Natural killer cell (primary cell): ENCODE measurements at regions not wholly inside any gene's neighbourhood (a gene's known extent, or its start where the extent isn't known, plus 50 kb on each side); places are given as distances from the start of the nearest gene placed in this dataset.

Source experiments
- ATAC-seq, 3 donors: fragments of 150-1000 bp in 2 of 3; fragments of 200-7000 bp in 1 of 3; cut with Tn5 transposase; 1 replicate in 1 of 3; 2 replicates in 2 of 3; pipeline ENCODE4 v1.10.0; 2021; ENCODE audit warnings: mild to moderate bottlenecking in 2 of 3, moderate library complexity in 2 of 3
- DNase-seq, 2 donors: peaks; one replicate each; pipeline versions ENCODE4 v3.0.0 to v3.0.0-alpha.2; 2013 to 2021; ENCODE audit warnings: mixed read lengths in 1 of 2
- H3K27ac ChIP-seq: one replicate; pipeline ENCODE4 v1.5.1; 2013; ENCODE audit warnings: mild to moderate bottlenecking, low read length
- H3K27me3 ChIP-seq: one replicate; pipeline ENCODE4 v1.6.1; 2013; ENCODE audit warnings: low read length; ENCODE audit not compliant: control insufficient read depth, insufficient read depth
- H3K36me3 ChIP-seq: one replicate; pipeline ENCODE4 v1.6.1; 2013; ENCODE audit warnings: low read length; ENCODE audit not compliant: control insufficient read depth, insufficient read depth
- H3K4me1 ChIP-seq: one replicate; pipeline ENCODE4 v1.6.1; 2013; ENCODE audit warnings: low read length; ENCODE audit not compliant: control insufficient read depth, insufficient read depth
- H3K4me3 ChIP-seq: one replicate; pipeline ENCODE4 v1.5.1; 2013; ENCODE audit warnings: low read length
- H3K9me3 ChIP-seq: one replicate; pipeline ENCODE4 v1.6.1; 2013; ENCODE audit warnings: low read length; ENCODE audit not compliant: control insufficient read depth, insufficient read depth
- H3K27ac Mint-ChIP-seq, 2 donors: one replicate each; pipeline ENCODE4 v1.8.0; 2022; ENCODE audit warnings: mild to moderate bottlenecking in 2 of 2, mixed read lengths in 2 of 2, moderate library complexity in 1 of 2
- H3K27me3 Mint-ChIP-seq, 2 donors: one replicate each; pipeline ENCODE4 v1.8.0; 2022; ENCODE audit warnings: low read depth in 2 of 2, mixed read lengths in 2 of 2
- H3K36me3 Mint-ChIP-seq: one replicate; pipeline ENCODE4 v1.8.0; 2022; ENCODE audit warnings: mixed read lengths
- H3K4me1 Mint-ChIP-seq, 2 donors: one replicate each; pipeline ENCODE4 v1.8.0; 2022; ENCODE audit warnings: mixed read lengths in 2 of 2
- H3K4me3 Mint-ChIP-seq: one replicate; pipeline ENCODE4 v1.8.0; 2022; ENCODE audit warnings: mild to moderate bottlenecking, moderate library complexity, mixed read lengths
- H3K9me3 Mint-ChIP-seq, 2 donors: one replicate each; pipeline ENCODE4 v1.8.0; 2022; ENCODE audit warnings: mixed read lengths in 2 of 2
- WGBS: methylation state at CpG from one replicate; pipeline ENCODE4 v1.1.7; 2013; ENCODE audit warnings: missing lambda C conversion rate; ENCODE audit not compliant: insufficient coverage; 5-methylcytosine and 5-hydroxymethylcytosine counted together
- intact Hi-C: fragments of 100-400 bp; cut with micrococcal nuclease; formaldehyde crosslinking; loops from one replicate; pipeline ENCODE4 v1.14.2; 2022
- TF ChIP-seq, protein P1 (sequence below): fragments of 200-600 bp; IDR thresholded peaks from one replicate; pipeline ENCODE4 v1.8.0; 2022; ENCODE audit warnings: antibody characterized with exemption

DNA sequence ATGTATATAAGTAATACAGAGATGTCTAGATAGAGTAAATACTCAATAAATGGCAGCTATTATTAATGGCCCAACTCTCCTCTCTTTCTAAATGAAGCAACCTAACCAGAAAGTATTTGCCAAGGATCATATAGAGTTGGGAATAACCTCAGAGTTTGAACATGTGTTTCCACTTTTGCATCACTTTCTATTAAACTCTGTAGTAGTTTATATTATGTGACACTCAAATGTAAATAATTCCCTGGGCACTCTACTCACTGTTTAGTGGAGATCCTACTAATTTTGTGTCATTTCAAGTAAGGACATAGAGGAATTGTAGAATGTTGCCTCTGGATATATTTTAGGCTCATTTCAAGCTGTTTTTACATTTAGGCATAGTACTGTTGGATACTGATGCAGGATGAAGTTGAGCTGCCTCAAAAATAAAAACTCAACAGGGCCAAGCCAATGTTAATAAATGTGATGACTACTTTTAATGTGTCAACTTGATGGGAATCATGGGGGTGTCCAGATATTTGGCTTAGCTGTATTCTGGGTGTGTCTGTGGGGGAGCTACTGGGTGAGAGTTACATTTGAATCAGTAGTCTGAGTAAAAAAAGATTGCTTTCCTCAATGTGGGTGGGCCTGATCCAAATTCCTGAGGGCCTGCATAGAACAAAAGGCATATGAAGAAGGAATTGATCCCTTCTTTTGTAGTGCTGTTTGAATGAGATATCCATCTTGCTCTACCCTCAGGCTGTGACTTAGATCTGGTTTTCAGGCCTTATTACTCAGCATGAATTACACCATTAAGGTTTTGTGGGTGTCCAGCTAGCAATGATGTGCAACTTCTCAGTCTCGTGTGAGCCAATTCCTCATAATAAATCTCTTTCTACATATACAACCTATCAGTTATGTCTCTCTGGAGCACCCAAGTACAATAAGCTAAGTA, 1368.2 kb downstream of the STIM2 start:
- Histone ChIP-seq H3K4me1 (no peaks in the 10 kb centered on the region), H3K9me3 (no peaks in the 10 kb centered on the region), H3K27ac (no peak overlapping the region), H3K4me3 (no peak overlapping the region), H3K27me3 (no peaks in the 10 kb centered on the region), H3K36me3 (no peaks in the 10 kb centered on the region)
- no peak for DNase-seq
- Mint-ChIP-seq H3K36me3 (no peaks in the 10 kb centered on the region), H3K4me1 (no peaks in the 10 kb centered on the region), H3K27ac (no peak overlapping the region), H3K27me3 (no peaks in the 10 kb centered on the region), H3K9me3 (peaks cover 0 to 6% of the 10 kb centered on the region in 2 donors), H3K4me3 (no peak overlapping the region)
- intact Hi-C loops = no loop called here
- TF ChIP-seq, protein P1, sequence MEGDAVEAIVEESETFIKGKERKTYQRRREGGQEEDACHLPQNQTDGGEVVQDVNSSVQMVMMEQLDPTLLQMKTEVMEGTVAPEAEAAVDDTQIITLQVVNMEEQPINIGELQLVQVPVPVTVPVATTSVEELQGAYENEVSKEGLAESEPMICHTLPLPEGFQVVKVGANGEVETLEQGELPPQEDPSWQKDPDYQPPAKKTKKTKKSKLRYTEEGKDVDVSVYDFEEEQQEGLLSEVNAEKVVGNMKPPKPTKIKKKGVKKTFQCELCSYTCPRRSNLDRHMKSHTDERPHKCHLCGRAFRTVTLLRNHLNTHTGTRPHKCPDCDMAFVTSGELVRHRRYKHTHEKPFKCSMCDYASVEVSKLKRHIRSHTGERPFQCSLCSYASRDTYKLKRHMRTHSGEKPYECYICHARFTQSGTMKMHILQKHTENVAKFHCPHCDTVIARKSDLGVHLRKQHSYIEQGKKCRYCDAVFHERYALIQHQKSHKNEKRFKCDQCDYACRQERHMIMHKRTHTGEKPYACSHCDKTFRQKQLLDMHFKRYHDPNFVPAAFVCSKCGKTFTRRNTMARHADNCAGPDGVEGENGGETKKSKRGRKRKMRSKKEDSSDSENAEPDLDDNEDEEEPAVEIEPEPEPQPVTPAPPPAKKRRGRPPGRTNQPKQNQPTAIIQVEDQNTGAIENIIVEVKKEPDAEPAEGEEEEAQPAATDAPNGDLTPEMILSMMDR = no peak
- 60% methylated on average over 1 of the region's 1 CpG for WGBS
- ATAC-seq = no peak

DNA sequence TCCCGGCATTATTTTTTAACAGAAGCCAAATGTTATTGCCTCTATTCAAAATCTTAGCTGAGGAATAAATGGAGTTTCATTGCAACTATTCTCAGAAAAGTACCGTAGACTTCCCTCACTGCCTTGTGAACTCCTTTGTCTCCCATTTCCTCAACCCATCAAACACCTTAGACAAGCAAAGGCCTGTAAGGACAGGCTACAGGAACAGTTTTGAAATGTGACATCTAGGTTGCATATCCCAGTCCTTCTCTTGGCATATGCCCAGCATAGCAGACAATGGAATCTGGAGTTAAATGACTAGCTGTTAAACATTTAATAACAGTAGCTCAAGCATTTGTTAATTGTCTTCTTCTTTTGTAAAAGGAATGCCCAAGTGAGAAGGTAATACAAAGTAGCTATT, 1371.7 kb downstream of the STIM2 start:
- no peaks in the 10 kb centered on the region for H3K4me1 ChIP-seq
- DNase-seq (no peak), ATAC-seq (no peak)
- intact Hi-C loops = no loop called here
- no peaks in the 10 kb centered on the region for H3K36me3 Mint-ChIP-seq
- H3K27me3 Mint-ChIP-seq = no peaks in the 10 kb centered on the region
- H3K27me3 ChIP-seq = no peaks in the 10 kb centered on the region
- TF ChIP-seq, protein P1 = no peak
- no peak overlapping the region for H3K4me3 ChIP-seq
- no peaks in the 10 kb centered on the region for H3K9me3 ChIP-seq
- no peak overlapping the region for H3K4me3 Mint-ChIP-seq
- H3K36me3 ChIP-seq = no peaks in the 10 kb centered on the region
- no peak overlapping the region for H3K27ac Mint-ChIP-seq
- H3K27ac ChIP-seq = no peak overlapping the region
- no peaks in the 10 kb centered on the region for H3K4me1 Mint-ChIP-seq
- peaks cover 0 to 7% of the 10 kb centered on the region in 2 donors for H3K9me3 Mint-ChIP-seq
- WGBS = 82% methylated on average over 2 of the region's 2 CpGs

DNA sequence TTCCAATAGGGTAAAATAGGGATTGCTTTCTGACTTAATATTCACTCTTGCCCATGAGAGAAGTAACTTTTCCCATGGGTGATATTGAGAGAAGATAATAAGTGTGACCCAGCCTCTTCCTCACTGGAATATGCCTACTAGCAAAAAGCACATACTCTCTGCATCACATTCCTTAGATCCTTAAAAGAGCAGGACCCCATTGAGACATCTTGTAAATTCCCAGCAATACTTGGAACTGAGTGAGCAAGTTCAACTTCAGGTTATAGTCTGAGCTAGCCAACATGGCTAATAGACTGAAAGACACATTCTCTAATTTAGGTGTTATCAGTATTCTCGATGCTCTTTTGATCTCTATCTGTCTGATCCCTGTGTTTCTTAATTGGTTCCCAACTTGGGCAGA, 1372.3 kb downstream of the STIM2 start:
- Histone ChIP-seq H3K27me3 (no peaks in the 10 kb centered on the region), H3K9me3 (no peaks in the 10 kb centered on the region), H3K4me3 (no peak overlapping the region), H3K27ac (no peak overlapping the region), H3K36me3 (no peaks in the 10 kb centered on the region), H3K4me1 (no peaks in the 10 kb centered on the region)
- Mint-ChIP-seq H3K9me3 (peaks cover 0 to 7% of the 10 kb centered on the region in 2 donors), H3K36me3 (no peaks in the 10 kb centered on the region), H3K27ac (no peak overlapping the region), H3K4me1 (no peaks in the 10 kb centered on the region), H3K4me3 (no peak overlapping the region), H3K27me3 (no peaks in the 10 kb centered on the region)
- intact Hi-C loops = no loop called here
- ATAC-seq (no peak), DNase-seq (no peak)
- WGBS = no CpG with 5 or more reads among the region's 1 CpG
- TF ChIP-seq, protein P1 = no peak
